ENCODE measurements at regions not wholly inside any gene's neighbourhood (a gene's known extent, or its start where the extent isn't known, plus 50 kb on each side); places are given as distances from the start of the nearest gene placed in this dataset.

- DNase-seq (ENCODE audit: low spot score): no peak
These were observed 52.7 kb upstream of the PELI1 start for GRCh38 chr2:64196963-64197362.

- no peak for DNase-seq (ENCODE audit: low spot score)
These were observed 56.9 kb upstream of the PELI1 start for GRCh38 chr2:64201151-64201550.

- DNase-seq (ENCODE audit: low spot score): no peak
These were observed 58.1 kb upstream of the PELI1 start for GRCh38 chr2:64202206-64202845.

- DNase-seq (ENCODE audit: low spot score): no peak
These were observed 59.1 kb upstream of the PELI1 start for GRCh38 chr2:64203131-64203857.

GRCh38 chr2:64203858-64204632 lies 59.8 kb upstream of the PELI1 start:
- DNase-seq (ENCODE audit: low spot score): peak; percentile 26

- DNase-seq (ENCODE audit: low spot score): no peak
These were observed 60.5 kb upstream of the PELI1 start for GRCh38 chr2:64204703-64205102.

GRCh38 chr2:64205415-64205814 lies 61.2 kb upstream of the PELI1 start:
- no peak for DNase-seq (ENCODE audit: low spot score)

GRCh38 chr2:64207573-64207972 lies 63.4 kb upstream of the PELI1 start:
- no peak for DNase-seq (ENCODE audit: low spot score)

GRCh38 chr2:64210816-64211215 lies 66.6 kb upstream of the PELI1 start:
- DNase-seq (ENCODE audit: low spot score): no peak

GRCh38 chr2:64211276-64211921 lies 67.2 kb upstream of the PELI1 start:
- DNase-seq (ENCODE audit: low spot score): no peak

GRCh38 chr2:64212346-64212745 lies 68.1 kb upstream of the PELI1 start:
- no peak for DNase-seq (ENCODE audit: low spot score)

- no peak for DNase-seq (ENCODE audit: low spot score)
These were observed 68.6 kb upstream of the PELI1 start for GRCh38 chr2:64212801-64213321.

GRCh38 chr2:64213532-64214275 lies 69.5 kb upstream of the PELI1 start:
- peak; percentile 44 for DNase-seq (ENCODE audit: low spot score)

- peak; percentile 41 for DNase-seq (ENCODE audit: low spot score)
These were observed 70.3 kb upstream of the PELI1 start for GRCh38 chr2:64214281-64215115.

GRCh38 chr2:64217198-64217869 lies 73.1 kb upstream of the PELI1 start:
- DNase-seq (ENCODE audit: low spot score): no peak

- DNase-seq (ENCODE audit: low spot score): no peak
These were observed 74.0 kb upstream of the PELI1 start for GRCh38 chr2:64218137-64218802.

- DNase-seq (ENCODE audit: low spot score): no peak
These were observed 74.9 kb upstream of the PELI1 start for GRCh38 chr2:64219149-64219548.

- no peak for DNase-seq (ENCODE audit: low spot score)
These were observed 76.0 kb upstream of the PELI1 start for GRCh38 chr2:64220265-64220664.

- DNase-seq (ENCODE audit: low spot score): no peak
These were observed 76.8 kb upstream of the PELI1 start for GRCh38 chr2:64220894-64221617.
